Skeletal muscle tissue (tissue), 3 donors: ENCODE measurements at regions not wholly inside any gene's neighbourhood (a gene's known extent, or its start where the extent isn't known, plus 50 kb on each side); places are given as distances from the start of the nearest gene placed in this dataset.

ENCODE experiments used
- H3K27ac ChIP-seq: one replicate; pipeline ENCODE4 v1.7.0; 2013; ENCODE audit warnings: mild to moderate bottlenecking, low read depth, low read length, inconsistent platforms
- H3K27me3 ChIP-seq, 3 donors: one replicate each; pipeline ENCODE4 v1.7.0; 2013; ENCODE audit warnings: low read length in 3 of 3; ENCODE audit not compliant: control insufficient read depth in 3 of 3, insufficient read depth in 3 of 3
- H3K36me3 ChIP-seq, 3 donors: one replicate each; pipeline ENCODE4 v1.7.0; 2013; ENCODE audit warnings: low read length in 3 of 3; ENCODE audit not compliant: control insufficient read depth in 3 of 3, insufficient read depth in 3 of 3
- H3K4me1 ChIP-seq, 3 donors: one replicate each; pipeline ENCODE4 v1.7.0; 2013; ENCODE audit warnings: low read length in 3 of 3, mild to moderate bottlenecking in 3 of 3; ENCODE audit not compliant: control insufficient read depth in 3 of 3, insufficient read depth in 3 of 3
- H3K4me3 ChIP-seq, 3 donors: one replicate each; pipeline ENCODE4 v1.7.0; 2013; ENCODE audit warnings: low read length in 3 of 3
- H3K9ac ChIP-seq, 3 donors: one replicate each; pipeline ENCODE4 v1.7.0; 2013; ENCODE audit warnings: low read length in 3 of 3, mild to moderate bottlenecking in 3 of 3, moderate library complexity in 2 of 3, low read depth in 1 of 3
- H3K9me3 ChIP-seq, 3 donors: one replicate each; pipeline ENCODE4 v1.7.0; 2013; ENCODE audit warnings: low read length in 3 of 3; ENCODE audit not compliant: control insufficient read depth in 3 of 3
- donor health status: Osteomylitis.

DNA sequence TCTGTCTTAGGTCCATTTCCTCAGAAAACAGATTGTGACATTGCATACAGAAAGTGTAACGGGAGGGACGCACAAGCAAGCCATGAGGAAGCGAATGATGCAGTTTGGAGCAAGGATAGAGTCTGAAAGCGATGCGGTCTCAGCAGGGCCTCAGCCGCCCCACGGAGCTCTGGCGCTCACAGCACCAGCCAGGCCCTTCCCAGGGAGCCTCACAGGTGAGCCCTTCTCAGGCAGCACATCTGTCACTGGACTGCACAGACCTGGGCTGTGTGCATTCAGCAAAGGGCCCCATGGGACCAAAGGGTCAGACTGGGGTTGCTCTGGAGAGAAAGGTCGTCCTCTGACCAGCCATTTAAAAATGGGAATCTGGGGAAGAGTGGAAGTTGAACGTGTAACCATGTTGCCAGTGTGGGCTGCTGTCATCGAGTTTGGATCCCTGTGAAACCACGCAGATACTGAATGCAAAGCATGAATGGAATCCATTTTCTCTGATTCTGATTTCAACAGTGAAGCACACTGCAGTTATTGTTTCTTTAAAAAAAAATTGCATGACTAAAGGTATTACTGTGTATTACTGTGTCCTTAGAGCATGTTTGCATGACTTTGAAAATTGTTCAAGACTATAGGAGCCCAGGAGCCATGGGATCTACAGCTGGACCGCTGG is 350.0 kb upstream of the AKR1E2 start:
- Histone ChIP-seq H3K9me3 (no peaks in the 10 kb centered on the region), H3K4me3 (no peak overlapping the region), H3K36me3 (no peaks in the 10 kb centered on the region), H3K4me1 (no peaks in the 10 kb centered on the region), H3K9ac (no peak overlapping the region), H3K27ac (no peak overlapping the region), H3K27me3 (no peaks in the 10 kb centered on the region)

DNA sequence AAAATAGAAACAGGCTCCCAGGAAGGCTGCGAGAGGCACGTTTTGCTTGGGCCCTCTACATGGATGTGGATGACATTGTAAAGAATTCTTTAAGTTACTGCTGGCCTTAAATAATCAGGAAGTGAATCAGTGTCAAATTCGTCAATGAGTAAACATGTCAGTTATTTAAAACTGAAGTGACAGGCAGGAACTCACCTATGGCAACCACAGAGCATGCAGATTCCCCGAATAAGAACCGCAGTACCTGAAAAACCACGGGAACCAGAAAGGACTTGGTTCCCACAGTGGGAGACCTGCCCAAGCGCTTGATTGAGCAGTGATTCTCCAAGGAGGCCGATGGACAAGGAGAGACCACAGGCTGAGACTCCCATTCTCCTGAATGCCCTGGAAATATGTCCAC is 351.2 kb upstream of the AKR1E2 start:
- no peak overlapping the region for H3K27ac ChIP-seq
- H3K27me3 ChIP-seq = no peaks in the 10 kb centered on the region
- H3K36me3 ChIP-seq = no peaks in the 10 kb centered on the region
- no peaks in the 10 kb centered on the region for H3K9me3 ChIP-seq
- no peak overlapping the region for H3K9ac ChIP-seq
- H3K4me3 ChIP-seq = no peak overlapping the region
- no peaks in the 10 kb centered on the region for H3K4me1 ChIP-seq

DNA sequence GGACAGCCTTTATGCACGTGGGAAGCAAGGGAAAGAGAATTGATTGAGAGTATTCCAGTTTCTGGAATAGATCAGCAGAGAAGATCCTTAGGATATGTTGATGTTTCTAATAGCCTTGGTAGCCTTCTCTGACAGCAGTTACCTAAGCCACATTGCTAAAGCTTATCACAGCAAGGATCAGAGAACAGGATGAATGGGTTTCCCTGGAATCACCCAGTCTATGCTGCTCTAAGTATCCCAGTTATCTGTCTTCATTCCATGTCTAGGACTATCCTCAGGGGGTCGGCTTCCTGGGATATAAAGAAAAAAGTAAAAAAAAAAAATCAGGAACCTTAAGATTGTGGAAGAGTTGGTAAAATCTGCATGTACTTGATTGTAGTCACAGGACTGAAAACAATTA is 352.0 kb upstream of the AKR1E2 start:
- Histone ChIP-seq H3K36me3 (no peaks in the 10 kb centered on the region), H3K27me3 (no peaks in the 10 kb centered on the region), H3K4me3 (no peak overlapping the region), H3K27ac (no peak overlapping the region), H3K4me1 (no peaks in the 10 kb centered on the region), H3K9me3 (no peaks in the 10 kb centered on the region), H3K9ac (no peak overlapping the region)

GRCh38 chr10:4472190-4472904 is 353.7 kb upstream of the AKR1E2 start:
- H3K9me3 ChIP-seq = no peaks in the 10 kb centered on the region
- H3K4me1 ChIP-seq = no peaks in the 10 kb centered on the region
- H3K9ac ChIP-seq = no peak overlapping the region
- no peaks in the 10 kb centered on the region for H3K27me3 ChIP-seq
- no peaks in the 10 kb centered on the region for H3K36me3 ChIP-seq
- H3K4me3 ChIP-seq = no peak overlapping the region
- no peak overlapping the region for H3K27ac ChIP-seq

- H3K27ac ChIP-seq = no peak overlapping the region
Measured at GRCh38 chr10:4470231-4470835, 355.7 kb upstream of the AKR1E2 start.

GRCh38 chr10:4467481-4467880 is 358.5 kb upstream of the AKR1E2 start:
- no peaks in the 10 kb centered on the region for H3K36me3 ChIP-seq
- H3K27me3 ChIP-seq = no peaks in the 10 kb centered on the region
- H3K4me3 ChIP-seq = no peak overlapping the region
- no peaks in the 10 kb centered on the region for H3K4me1 ChIP-seq
- H3K9ac ChIP-seq = no peak overlapping the region
- H3K9me3 ChIP-seq = no peaks in the 10 kb centered on the region
- no peak overlapping the region for H3K27ac ChIP-seq

More at GRCh38 chr10:4470231-4470835, 355.7 kb upstream of the AKR1E2 start:
- Histone ChIP-seq H3K9ac (no peak overlapping the region), H3K9me3 (no peaks in the 10 kb centered on the region), H3K36me3 (no peaks in the 10 kb centered on the region), H3K4me3 (no peak overlapping the region), H3K4me1 (no peaks in the 10 kb centered on the region), H3K27me3 (no peaks in the 10 kb centered on the region)

GRCh38 chr10:4460267-4460666 is 365.7 kb upstream of the AKR1E2 start:
- H3K36me3 ChIP-seq = no peaks in the 10 kb centered on the region
- H3K27me3 ChIP-seq = no peaks in the 10 kb centered on the region
- H3K9me3 ChIP-seq = no peaks in the 10 kb centered on the region
- H3K4me1 ChIP-seq = no peaks in the 10 kb centered on the region
- no peak overlapping the region for H3K27ac ChIP-seq
- H3K4me3 ChIP-seq = no peak overlapping the region
- H3K9ac ChIP-seq = no peak overlapping the region

DNA sequence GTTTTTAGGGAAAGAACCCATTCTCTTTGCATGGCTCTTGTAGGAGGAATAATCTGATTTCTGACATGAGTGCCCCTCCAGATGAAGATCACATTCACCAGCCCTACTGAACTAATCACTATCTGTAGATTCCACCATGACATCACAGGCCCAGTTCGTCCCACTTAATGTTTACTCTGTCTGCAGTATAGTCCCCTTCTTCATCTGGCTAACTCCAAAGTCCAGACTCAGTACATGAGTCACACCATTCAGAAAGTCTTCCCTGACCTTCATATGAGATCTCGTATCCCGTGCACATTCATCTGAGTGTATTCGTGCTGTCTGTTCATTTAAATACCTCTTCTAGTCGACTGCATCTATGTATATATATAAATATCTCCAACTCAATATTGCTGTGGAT is 366.5 kb upstream of the AKR1E2 start:
- Histone ChIP-seq H3K9me3 (no peaks in the 10 kb centered on the region), H3K27me3 (no peaks in the 10 kb centered on the region), H3K4me3 (no peak overlapping the region)

GRCh38 chr10:4457597-4457996 is 368.4 kb upstream of the AKR1E2 start:
- Histone ChIP-seq H3K4me1 (no peaks in the 10 kb centered on the region), H3K27ac (no peak overlapping the region), H3K4me3 (no peak overlapping the region), H3K27me3 (no peaks in the 10 kb centered on the region), H3K9ac (no peak overlapping the region), H3K36me3 (no peaks in the 10 kb centered on the region), H3K9me3 (no peaks in the 10 kb centered on the region)

More for the DNA sequence above, 366.5 kb upstream of the AKR1E2 start:
- Histone ChIP-seq H3K9ac (no peak overlapping the region), H3K4me1 (no peaks in the 10 kb centered on the region), H3K36me3 (no peaks in the 10 kb centered on the region), H3K27ac (no peak overlapping the region)

DNA sequence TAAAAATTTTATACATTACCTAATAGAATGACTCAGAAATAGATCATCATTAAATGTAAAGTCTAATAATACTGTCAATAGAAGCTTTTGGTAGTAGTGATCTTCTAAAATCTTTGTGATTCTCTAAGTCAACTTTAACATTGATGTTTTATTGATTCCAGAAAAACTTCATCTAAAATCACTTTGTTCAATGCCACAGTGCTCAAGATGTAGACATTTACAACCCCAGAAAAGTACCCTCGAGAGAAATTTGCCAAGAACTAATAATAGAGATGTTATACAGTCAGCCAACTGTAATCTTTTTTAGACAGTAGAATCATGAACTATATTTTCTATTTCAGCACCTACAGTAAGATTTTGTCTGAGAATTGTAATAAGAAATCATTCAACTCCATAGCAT is 369.2 kb upstream of the AKR1E2 start:
- no peak overlapping the region for H3K9ac ChIP-seq
- no peaks in the 10 kb centered on the region for H3K27me3 ChIP-seq
- H3K4me1 ChIP-seq = no peaks in the 10 kb centered on the region
- no peak overlapping the region for H3K27ac ChIP-seq
- H3K4me3 ChIP-seq = no peak overlapping the region
- H3K9me3 ChIP-seq = no peaks in the 10 kb centered on the region
- H3K36me3 ChIP-seq = no peaks in the 10 kb centered on the region
